ENCODE measurements at regions not wholly inside any gene's neighbourhood (a gene's known extent, or its start where the extent isn't known, plus 50 kb on each side); places are given as distances from the start of the nearest gene placed in this dataset.

GRCh38 chr13:31922724-31923123, 108.8 kb upstream of the FRY start:
- Histone ChIP-seq H4K20me1 (ENCODE audit: insufficient read depth) (no peaks in the 10 kb centered on the region), H3K27me3 (ENCODE audit: insufficient read depth, low read depth) (no peaks in the 10 kb centered on the region), H3K27ac (no peak overlapping the region), H3K36me3 (ENCODE audit: insufficient read depth) (no peaks in the 10 kb centered on the region), H3K9ac (no peak overlapping the region), H3K4me3 (IDR thresholded peaks at IDR 0.05; ENCODE audit: insufficient read depth, low read depth, low read length) (no peak overlapping the region), H3K79me2 (ENCODE audit: insufficient read depth, low read depth) (no peaks in the 10 kb centered on the region), H2AFZ (ENCODE audit: low read depth) (no peak overlapping the region), H3K4me2 (no peak overlapping the region), H3K4me1 (ENCODE audit: low read depth, poor library complexity, severe bottlenecking) (peaks cover 3% of the 10 kb centered on the region)
- TF ChIP-seq CTCF (conservative IDR thresholded peaks at IDR 0.05; ENCODE audit: low read depth, low read length) = no peak

- Histone ChIP-seq H3K27ac (no peak overlapping the region), H4K20me1 (ENCODE audit: insufficient read depth) (no peaks in the 10 kb centered on the region), H3K4me3 (IDR thresholded peaks at IDR 0.05; ENCODE audit: insufficient read depth, low read depth, low read length) (no peak overlapping the region), H3K79me2 (ENCODE audit: insufficient read depth, low read depth) (no peaks in the 10 kb centered on the region), H2AFZ (ENCODE audit: low read depth) (no peak overlapping the region), H3K27me3 (ENCODE audit: insufficient read depth, low read depth) (no peaks in the 10 kb centered on the region), H3K9ac (no peak overlapping the region), H3K4me2 (no peak overlapping the region), H3K36me3 (ENCODE audit: insufficient read depth) (no peaks in the 10 kb centered on the region), H3K4me1 (ENCODE audit: low read depth, poor library complexity, severe bottlenecking) (peaks cover 3% of the 10 kb centered on the region)
- TF ChIP-seq CTCF (conservative IDR thresholded peaks at IDR 0.05; ENCODE audit: low read depth, low read length) = no peak
Measured at GRCh38 chr13:31923134-31923763, 108.3 kb upstream of the FRY start.

GRCh38 chr13:31925079-31925478, 106.5 kb upstream of the FRY start:
- Histone ChIP-seq H4K20me1 (ENCODE audit: insufficient read depth) (no peaks in the 10 kb centered on the region), H3K9ac (no peak overlapping the region), H3K4me2 (no peak overlapping the region), H3K27me3 (ENCODE audit: insufficient read depth, low read depth) (no peaks in the 10 kb centered on the region), H3K36me3 (ENCODE audit: insufficient read depth) (no peaks in the 10 kb centered on the region), H3K79me2 (ENCODE audit: insufficient read depth, low read depth) (no peaks in the 10 kb centered on the region), H2AFZ (ENCODE audit: low read depth) (no peak overlapping the region), H3K4me3 (IDR thresholded peaks at IDR 0.05; ENCODE audit: insufficient read depth, low read depth, low read length) (no peak overlapping the region), H3K4me1 (ENCODE audit: low read depth, poor library complexity, severe bottlenecking) (peaks cover 3% of the 10 kb centered on the region), H3K27ac (no peak overlapping the region)
- no peak for TF ChIP-seq CTCF (conservative IDR thresholded peaks at IDR 0.05; ENCODE audit: low read depth, low read length)

- H3K4me1 ChIP-seq (ENCODE audit: low read depth, poor library complexity, severe bottlenecking) = peaks cover 11% of the 10 kb centered on the region
- no peak overlapping the region for H3K27ac ChIP-seq
- no peak overlapping the region for H2AFZ ChIP-seq (ENCODE audit: low read depth)
- H4K20me1 ChIP-seq (ENCODE audit: insufficient read depth) = no peaks in the 10 kb centered on the region
- H3K36me3 ChIP-seq (ENCODE audit: insufficient read depth) = no peaks in the 10 kb centered on the region
- H3K9ac ChIP-seq = no peak overlapping the region
- TF ChIP-seq CTCF (conservative IDR thresholded peaks at IDR 0.05; ENCODE audit: low read depth, low read length) = no peak
- no peaks in the 10 kb centered on the region for H3K27me3 ChIP-seq (ENCODE audit: insufficient read depth, low read depth)
- H3K4me2 ChIP-seq = no peak overlapping the region
- no peaks in the 10 kb centered on the region for H3K79me2 ChIP-seq (ENCODE audit: insufficient read depth, low read depth)
- no peak overlapping the region for H3K4me3 ChIP-seq (IDR thresholded peaks at IDR 0.05; ENCODE audit: insufficient read depth, low read depth, low read length)
Measured at GRCh38 chr13:31927219-31927653, 104.3 kb upstream of the FRY start.
